Activated naive CD8-positive, alpha-beta T cell treated with anti-CD3 and anti-CD28 coated beads for 36 hours (primary cell): ENCODE measurements at regions not wholly inside any gene's neighbourhood (a gene's known extent, or its start where the extent isn't known, plus 50 kb on each side); places are given as distances from the start of the nearest gene placed in this dataset.
"Not testable (repeated sequence)": the region's sequence is repeated elsewhere in the genome, so short reads cannot be mapped to it uniquely, and the experiment has no call there.

Experiments used
- DNase-seq: peaks from one replicate; pipeline ENCODE4 v3.0.0; 2021
- H3K27ac Mint-ChIP-seq: one replicate; pipeline ENCODE4 v1.8.0; 2022; ENCODE audit warnings: mild to moderate bottlenecking, moderate library complexity, mixed read lengths
- H3K27me3 Mint-ChIP-seq: one replicate; pipeline ENCODE4 v1.8.0; 2022; ENCODE audit warnings: mild to moderate bottlenecking, mixed read lengths
- H3K36me3 Mint-ChIP-seq: one replicate; pipeline ENCODE4 v1.8.0; 2021; ENCODE audit warnings: mild to moderate bottlenecking, mixed read lengths
- H3K4me1 Mint-ChIP-seq: one replicate; pipeline ENCODE4 v1.8.0; 2021; ENCODE audit warnings: mixed read lengths
- H3K4me3 Mint-ChIP-seq: one replicate; pipeline ENCODE4 v1.8.0; 2022; ENCODE audit warnings: mild to moderate bottlenecking, moderate library complexity, mixed read lengths
- H3K9me3 Mint-ChIP-seq: one replicate; pipeline ENCODE4 v1.8.0; 2022; ENCODE audit warnings: mixed read lengths

DNA sequence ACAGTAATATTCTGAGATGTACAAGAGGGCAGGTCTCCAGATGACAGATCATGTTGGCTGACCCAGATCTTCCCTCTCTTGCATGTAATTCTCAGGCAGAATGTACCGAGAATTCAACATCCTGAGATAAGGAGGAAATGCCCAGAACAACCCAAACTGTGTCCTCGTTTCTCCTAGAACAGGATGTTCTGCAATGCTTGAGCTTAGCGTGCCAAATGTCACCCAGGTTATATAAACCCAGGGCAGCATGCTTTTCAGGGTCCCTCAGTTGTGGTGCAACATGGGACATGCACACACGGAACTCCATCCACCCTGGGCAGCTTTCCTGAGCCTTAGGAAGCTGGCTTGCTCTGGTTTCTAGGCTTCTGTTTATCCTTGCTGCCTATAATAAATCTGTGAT, 102.1 kb upstream of the CMC1 start:
- no peak for DNase-seq
- no peaks in the 10 kb centered on the region for H3K36me3 Mint-ChIP-seq
- no peaks in the 10 kb centered on the region for H3K27me3 Mint-ChIP-seq
- no peaks in the 10 kb centered on the region for H3K9me3 Mint-ChIP-seq
- H3K27ac Mint-ChIP-seq, result no peak overlapping the region
- H3K4me1 Mint-ChIP-seq, result peaks cover 4% of the 10 kb centered on the region
- H3K4me3 Mint-ChIP-seq, result no peak overlapping the region

DNA sequence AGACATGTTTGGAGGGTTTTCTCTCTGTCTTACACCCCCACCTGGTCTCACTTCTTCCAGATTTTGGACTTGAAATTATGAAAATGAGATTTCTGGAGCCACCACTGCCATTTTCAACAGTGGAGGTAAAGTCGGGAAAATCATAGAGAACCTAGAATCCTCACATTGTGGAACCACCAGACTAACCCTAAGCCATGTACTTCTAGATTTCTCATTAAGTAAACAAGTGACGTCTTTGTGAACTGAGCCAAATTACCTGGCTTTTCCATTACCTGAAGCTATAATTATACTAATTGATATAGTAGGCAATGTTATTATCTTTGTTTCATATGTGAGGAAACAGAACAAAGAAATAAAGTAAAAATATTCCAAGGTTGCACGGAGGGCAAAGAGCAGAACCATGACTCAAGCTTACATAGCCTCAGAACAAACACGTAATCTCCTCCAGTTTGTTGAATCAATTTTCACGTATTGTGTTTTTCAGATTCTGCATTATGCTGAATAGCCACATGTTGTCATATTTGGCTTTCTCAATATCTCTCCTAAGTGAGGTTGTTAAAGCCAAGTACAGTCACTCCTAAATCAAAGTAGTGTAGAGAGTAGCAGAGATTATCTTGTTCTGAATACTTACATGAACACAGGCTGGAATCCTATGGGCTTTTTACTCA, 101.3 kb upstream of the CMC1 start:
- no peaks in the 10 kb centered on the region for H3K36me3 Mint-ChIP-seq
- H3K4me1 Mint-ChIP-seq, result peaks cover 4% of the 10 kb centered on the region
- H3K4me3 Mint-ChIP-seq, result no peak overlapping the region
- H3K27me3 Mint-ChIP-seq, result no peaks in the 10 kb centered on the region
- H3K9me3 Mint-ChIP-seq, result no peaks in the 10 kb centered on the region
- no peak for DNase-seq
- H3K27ac Mint-ChIP-seq, result no peak overlapping the region

DNA sequence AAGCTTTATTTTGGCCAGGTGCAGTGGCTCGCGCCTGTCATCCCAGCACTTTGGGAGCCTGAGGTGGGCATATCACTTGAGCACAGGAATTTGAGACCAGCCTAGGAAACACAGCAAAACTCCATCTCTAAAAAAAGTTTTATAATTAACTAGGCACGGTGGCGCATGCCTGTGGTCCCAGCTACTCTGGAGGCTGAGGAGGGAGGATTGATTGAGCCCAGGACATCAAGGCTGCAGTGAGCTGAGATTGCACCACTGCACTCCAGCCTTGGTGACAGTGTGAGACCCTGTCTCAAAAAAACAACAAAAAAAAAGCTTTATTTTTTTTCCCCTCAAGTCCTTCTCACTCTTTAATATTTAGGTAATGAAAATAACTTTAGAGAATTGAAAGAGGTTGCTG, 100.8 kb upstream of the CMC1 start:
- no peak overlapping the region for H3K27ac Mint-ChIP-seq
- no peak overlapping the region for H3K4me3 Mint-ChIP-seq

DNA sequence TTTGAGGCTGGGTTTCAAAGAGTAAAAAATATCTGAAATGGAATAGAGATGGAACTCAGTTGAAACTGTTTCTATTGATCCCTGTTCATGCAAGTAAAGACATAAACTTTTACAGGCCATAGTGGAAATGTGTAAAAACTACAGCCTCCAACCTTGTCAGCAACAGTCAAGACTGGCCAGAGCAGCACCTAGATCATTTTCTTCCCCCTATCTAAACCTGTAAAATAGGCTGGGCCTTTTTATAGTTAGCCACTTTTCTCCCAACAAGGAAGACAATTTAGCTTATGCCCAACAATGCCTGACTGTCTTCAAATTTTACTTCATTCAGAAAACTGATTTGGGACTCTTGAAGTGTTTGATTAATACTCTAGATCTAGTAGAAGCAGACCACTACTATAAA, 91.5 kb upstream of the CMC1 start:
- H3K36me3 Mint-ChIP-seq, result no peaks in the 10 kb centered on the region
- no peaks in the 10 kb centered on the region for H3K27me3 Mint-ChIP-seq
- no peak overlapping the region for H3K4me3 Mint-ChIP-seq
- H3K4me1 Mint-ChIP-seq, result peaks cover 4% of the 10 kb centered on the region
- no peak for DNase-seq
- peaks cover 2% of the 10 kb centered on the region for H3K9me3 Mint-ChIP-seq
- no peak overlapping the region for H3K27ac Mint-ChIP-seq

More for the DNA sequence above, 100.8 kb upstream of the CMC1 start:
- no peak for DNase-seq
- H3K36me3 Mint-ChIP-seq, result no peaks in the 10 kb centered on the region
- peaks cover 4% of the 10 kb centered on the region for H3K4me1 Mint-ChIP-seq
- no peaks in the 10 kb centered on the region for H3K27me3 Mint-ChIP-seq
- H3K9me3 Mint-ChIP-seq, result no peaks in the 10 kb centered on the region

DNA sequence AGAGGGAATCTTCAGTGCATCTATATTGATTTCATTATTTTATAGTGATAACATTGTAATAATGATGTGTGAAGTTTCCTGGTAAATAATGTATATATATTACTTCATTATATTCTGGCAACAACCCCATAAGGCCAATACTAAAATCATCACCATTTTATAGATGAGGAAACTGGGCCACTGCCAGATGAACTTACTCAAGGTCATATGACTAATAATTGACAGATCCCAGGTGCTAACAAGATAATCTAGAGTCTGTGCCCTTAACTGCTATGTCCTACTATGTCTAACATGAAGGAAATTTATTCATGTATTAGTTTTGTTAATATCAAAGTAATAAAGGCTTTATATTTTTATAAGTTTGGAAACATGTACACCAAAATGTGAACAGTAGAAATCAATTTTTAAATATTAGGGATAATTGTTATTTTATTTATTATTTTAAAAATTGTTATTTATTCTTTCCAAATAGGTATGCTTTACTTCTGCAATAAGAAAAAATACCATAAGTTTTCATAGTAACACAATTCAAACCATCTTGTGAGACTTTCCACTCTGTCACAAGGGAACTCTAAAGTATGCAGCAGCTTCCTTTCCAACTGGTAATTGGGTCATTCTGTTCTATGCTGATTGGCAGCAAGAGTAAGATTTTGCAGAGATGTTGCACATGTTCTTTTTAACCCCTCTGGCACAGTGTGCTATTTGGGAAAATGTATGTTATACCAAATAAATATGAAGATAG, 90.8 kb upstream of the CMC1 start:
- no peaks in the 10 kb centered on the region for H3K27me3 Mint-ChIP-seq
- no peak for DNase-seq
- H3K27ac Mint-ChIP-seq, result no peak overlapping the region
- peaks cover 4% of the 10 kb centered on the region for H3K4me1 Mint-ChIP-seq
- H3K9me3 Mint-ChIP-seq, result peaks cover 4% of the 10 kb centered on the region
- no peaks in the 10 kb centered on the region for H3K36me3 Mint-ChIP-seq
- no peak overlapping the region for H3K4me3 Mint-ChIP-seq

DNA sequence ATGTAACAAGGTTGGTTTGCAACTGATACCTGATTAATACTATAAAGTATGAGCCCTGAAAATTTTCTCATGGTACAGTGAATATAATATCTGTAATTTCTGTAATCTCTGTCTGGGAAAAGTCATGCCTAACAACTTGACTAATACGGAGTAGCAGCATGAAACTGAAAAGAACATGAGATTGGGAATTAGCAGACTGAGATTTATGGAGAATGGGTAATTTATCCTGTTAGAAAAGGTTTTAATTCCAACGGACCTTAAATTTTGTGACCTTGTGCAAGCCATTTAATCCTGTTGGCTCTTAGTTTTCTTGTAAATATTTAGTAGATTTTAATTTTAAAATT, 90.2 kb upstream of the CMC1 start:
- H3K9me3 Mint-ChIP-seq, result peaks cover 4% of the 10 kb centered on the region
- H3K4me1 Mint-ChIP-seq, result peaks cover 4% of the 10 kb centered on the region
- H3K27me3 Mint-ChIP-seq, result no peaks in the 10 kb centered on the region
- no peak overlapping the region for H3K27ac Mint-ChIP-seq
- DNase-seq, result no peak
- no peaks in the 10 kb centered on the region for H3K36me3 Mint-ChIP-seq
- H3K4me3 Mint-ChIP-seq, result no peak overlapping the region

DNA sequence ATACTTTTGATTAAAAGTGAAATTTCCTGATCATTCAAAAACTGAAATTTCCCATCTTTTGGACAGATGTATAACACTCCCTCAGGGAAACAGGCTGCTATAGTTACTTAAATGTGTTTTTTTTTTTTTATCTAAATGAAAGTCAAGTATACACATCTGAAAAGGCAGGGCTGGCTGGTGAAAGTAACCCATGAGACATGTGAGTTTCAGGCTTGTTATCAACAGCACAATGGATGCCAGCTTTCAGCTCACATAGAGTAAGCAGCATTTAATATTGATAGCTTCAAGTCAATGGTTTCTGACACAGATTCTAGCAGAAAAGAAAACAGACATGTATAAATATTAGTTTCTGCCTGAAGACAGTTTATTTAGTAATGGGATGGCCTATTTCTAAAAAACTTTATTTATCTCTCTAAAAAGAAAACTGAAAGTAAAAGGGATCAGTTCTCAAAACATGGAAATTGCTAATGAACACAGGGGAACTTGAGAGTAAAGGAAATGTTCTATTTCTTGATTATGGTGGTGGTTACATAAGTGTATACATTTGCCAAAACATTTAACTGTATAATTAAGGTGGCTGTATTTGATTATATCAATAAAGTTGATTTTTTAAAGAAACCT, 89.7 kb upstream of the CMC1 start:
- H3K4me1 Mint-ChIP-seq, result peaks cover 4% of the 10 kb centered on the region
- no peaks in the 10 kb centered on the region for H3K27me3 Mint-ChIP-seq
- no peak for DNase-seq
- H3K9me3 Mint-ChIP-seq, result peaks cover 4% of the 10 kb centered on the region
- no peak overlapping the region for H3K4me3 Mint-ChIP-seq
- H3K27ac Mint-ChIP-seq, result no peak overlapping the region
- no peaks in the 10 kb centered on the region for H3K36me3 Mint-ChIP-seq

DNA sequence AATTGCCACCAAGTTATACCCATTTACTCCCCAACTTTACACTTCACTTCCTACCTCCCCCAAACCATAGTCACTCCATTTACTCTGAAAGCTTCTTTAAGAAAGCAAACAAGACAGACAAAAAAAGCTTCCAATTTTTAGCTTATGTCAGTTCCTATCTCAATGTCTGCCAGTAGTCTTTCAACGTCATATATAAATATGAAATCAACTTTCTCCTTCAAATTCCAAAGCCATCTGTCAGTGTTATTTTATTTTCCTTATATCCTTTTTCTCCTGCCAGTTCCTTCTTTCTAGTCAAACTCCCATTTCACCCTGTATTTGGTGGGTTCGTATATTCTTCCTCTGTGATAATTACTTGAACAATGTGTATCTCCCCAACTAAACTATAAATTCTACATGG, 85.8 kb upstream of the CMC1 start:
- H3K4me3 Mint-ChIP-seq, result no peak overlapping the region
- peaks cover 4% of the 10 kb centered on the region for H3K4me1 Mint-ChIP-seq
- DNase-seq, result no peak
- peaks cover 1% of the 10 kb centered on the region for H3K36me3 Mint-ChIP-seq
- H3K9me3 Mint-ChIP-seq, result peaks cover 20% of the 10 kb centered on the region
- no peak overlapping the region for H3K27ac Mint-ChIP-seq
- H3K27me3 Mint-ChIP-seq, result no peaks in the 10 kb centered on the region

DNA sequence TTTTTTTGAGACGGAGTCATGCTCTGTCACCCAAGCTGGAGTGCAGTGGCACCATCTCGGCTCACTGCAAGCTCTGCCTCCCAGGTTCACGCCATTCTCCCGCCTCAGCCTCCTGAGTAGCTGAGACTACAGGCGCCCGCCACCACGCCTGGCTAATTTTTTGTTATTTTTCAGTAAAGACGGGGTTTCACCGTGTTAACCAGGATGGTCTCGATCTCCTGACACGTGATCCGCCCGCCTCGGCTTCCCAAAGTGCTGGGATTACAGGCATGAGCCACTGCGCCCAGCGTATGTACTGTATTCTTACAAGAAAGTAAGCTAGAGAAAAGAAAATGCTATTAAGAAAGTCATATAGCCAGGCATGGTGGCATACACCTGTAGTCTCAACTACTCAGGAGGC, 84.8 kb upstream of the CMC1 start:
- DNase-seq, H3K4me3 Mint-ChIP-seq, H3K36me3 Mint-ChIP-seq: not testable (repeated sequence)

DNA sequence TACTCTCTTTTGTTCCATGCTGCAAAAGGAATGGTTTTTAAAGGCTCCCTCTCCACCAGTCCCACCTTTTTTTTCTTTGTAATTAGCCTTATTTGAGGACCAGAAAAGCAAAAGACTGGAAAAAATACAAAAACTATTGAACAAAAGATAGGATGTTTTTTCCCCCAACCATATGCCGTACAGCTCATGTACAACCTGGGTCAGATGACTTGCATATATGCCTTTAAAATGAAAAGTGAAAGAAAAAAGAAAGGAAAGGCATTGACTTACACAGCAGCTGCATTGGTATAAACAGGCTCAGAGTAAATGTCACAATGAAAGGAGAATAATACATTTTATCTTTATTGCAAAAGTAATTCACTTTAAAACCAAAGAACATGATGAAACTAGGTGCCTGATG, 69.5 kb upstream of the CMC1 start:
- Mint-ChIP-seq H3K9me3 (peaks cover 7% of the 10 kb centered on the region), H3K27ac (peak overlapping the region; percentile 90), H3K4me3 (peak overlapping the region; percentile 37), H3K27me3 (no peaks in the 10 kb centered on the region), H3K4me1 (peaks cover 13% of the 10 kb centered on the region), H3K36me3 (peaks cover 12% of the 10 kb centered on the region)
- DNase-seq, result no peak

More for the DNA sequence above, 84.8 kb upstream of the CMC1 start:
- not testable (repeated sequence) for H3K4me1 Mint-ChIP-seq, H3K27me3 Mint-ChIP-seq, H3K27ac Mint-ChIP-seq
- H3K9me3 Mint-ChIP-seq, result peaks cover 20% of the 10 kb centered on the region

DNA sequence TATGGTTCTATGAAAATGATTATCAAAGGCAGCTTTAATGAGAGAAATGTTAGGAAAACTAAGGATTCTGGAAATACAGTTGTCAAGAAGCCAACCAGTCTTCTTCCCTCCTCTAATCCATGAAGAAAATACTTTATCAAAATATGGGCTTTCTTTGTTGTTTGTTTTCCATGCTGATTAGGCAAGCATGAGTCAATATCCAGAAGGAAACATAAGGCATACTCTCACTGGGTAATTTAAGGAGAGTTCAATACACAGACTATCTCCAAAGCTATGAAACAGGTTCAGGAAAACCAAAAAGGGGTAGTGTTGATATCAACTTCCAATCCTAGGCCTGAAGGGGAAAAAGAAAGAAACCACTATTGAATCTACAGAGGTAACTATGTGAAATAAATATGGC, 68.7 kb upstream of the CMC1 start:
- Mint-ChIP-seq H3K27ac (no peak overlapping the region), H3K4me3 (no peak overlapping the region), H3K4me1 (peaks cover 13% of the 10 kb centered on the region), H3K36me3 (peaks cover 12% of the 10 kb centered on the region), H3K27me3 (no peaks in the 10 kb centered on the region), H3K9me3 (peaks cover 7% of the 10 kb centered on the region)
- DNase-seq, result no peak

DNA sequence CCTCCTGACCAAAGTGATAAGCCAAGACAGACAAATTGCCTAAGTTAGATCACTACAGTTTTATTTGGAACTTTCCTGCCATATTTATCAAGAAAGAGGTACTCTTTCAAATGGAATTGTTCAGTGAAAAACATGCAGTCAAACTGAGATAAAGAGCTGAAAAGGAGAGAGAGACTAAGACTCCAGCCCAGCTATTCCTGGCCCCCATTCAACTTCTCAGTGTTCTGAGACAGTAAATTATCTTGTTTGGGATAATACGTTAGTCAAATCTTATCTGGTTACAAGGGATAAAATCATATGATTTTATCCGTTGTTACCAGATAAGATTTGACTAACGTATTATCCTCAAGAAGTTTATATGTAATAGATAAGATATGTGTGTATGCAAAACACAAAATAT, 67.6 kb upstream of the CMC1 start:
- no peak overlapping the region for H3K27ac Mint-ChIP-seq
- DNase-seq, result no peak
- H3K36me3 Mint-ChIP-seq, result peaks cover 12% of the 10 kb centered on the region
- peaks cover 13% of the 10 kb centered on the region for H3K4me1 Mint-ChIP-seq
- no peaks in the 10 kb centered on the region for H3K27me3 Mint-ChIP-seq
- H3K9me3 Mint-ChIP-seq, result peaks cover 7% of the 10 kb centered on the region
- no peak overlapping the region for H3K4me3 Mint-ChIP-seq

DNA sequence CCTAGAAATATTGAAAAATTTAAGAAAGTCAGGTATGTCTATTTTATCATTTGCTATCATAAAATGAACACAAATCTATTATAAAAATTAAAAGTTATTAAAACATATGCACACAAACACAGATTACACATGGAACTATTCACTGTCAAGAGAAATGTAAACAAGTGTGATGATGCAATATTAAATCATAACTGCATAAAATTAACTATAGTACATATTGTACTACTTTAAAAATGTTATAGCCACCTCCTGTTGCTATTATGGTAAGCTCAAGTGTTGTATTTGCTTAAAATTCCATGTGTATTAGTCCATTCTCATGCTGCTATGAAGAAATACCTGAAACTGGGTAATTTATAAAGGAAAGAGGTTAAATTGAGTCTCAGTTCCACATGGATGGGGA, 54.7 kb upstream of the CMC1 start:
- H3K9me3 Mint-ChIP-seq, result peaks cover under 1% of the 10 kb centered on the region
- H3K27ac Mint-ChIP-seq, result no peak overlapping the region
- no peak overlapping the region for H3K4me3 Mint-ChIP-seq
- no peak for DNase-seq
- no peaks in the 10 kb centered on the region for H3K36me3 Mint-ChIP-seq
- no peaks in the 10 kb centered on the region for H3K27me3 Mint-ChIP-seq
- H3K4me1 Mint-ChIP-seq, result no peaks in the 10 kb centered on the region

DNA sequence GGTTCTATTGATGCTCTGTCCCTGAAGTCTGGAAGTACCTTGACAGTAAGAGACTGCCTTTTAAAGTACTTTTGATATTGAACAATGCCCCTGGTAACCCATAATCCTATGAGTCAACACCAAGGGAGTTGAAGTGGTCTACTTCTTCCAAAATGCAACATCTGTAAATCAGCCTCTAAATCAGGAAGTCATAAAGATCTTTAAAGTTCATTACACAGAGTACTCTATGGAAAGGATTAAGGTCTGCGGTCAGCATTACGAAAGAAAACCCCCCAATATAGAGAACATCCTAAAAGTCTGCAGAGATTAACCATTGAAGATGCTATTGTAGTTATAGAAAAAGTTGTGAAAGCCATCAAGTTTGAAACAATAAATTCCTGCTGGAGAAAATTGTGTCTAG, 52.7 kb upstream of the CMC1 start:
- no peaks in the 10 kb centered on the region for H3K4me1 Mint-ChIP-seq
- no peaks in the 10 kb centered on the region for H3K9me3 Mint-ChIP-seq
- no peak overlapping the region for H3K27ac Mint-ChIP-seq
- no peak overlapping the region for H3K4me3 Mint-ChIP-seq
- H3K36me3 Mint-ChIP-seq, result no peaks in the 10 kb centered on the region
- DNase-seq, result no peak
- H3K27me3 Mint-ChIP-seq, result no peaks in the 10 kb centered on the region

DNA sequence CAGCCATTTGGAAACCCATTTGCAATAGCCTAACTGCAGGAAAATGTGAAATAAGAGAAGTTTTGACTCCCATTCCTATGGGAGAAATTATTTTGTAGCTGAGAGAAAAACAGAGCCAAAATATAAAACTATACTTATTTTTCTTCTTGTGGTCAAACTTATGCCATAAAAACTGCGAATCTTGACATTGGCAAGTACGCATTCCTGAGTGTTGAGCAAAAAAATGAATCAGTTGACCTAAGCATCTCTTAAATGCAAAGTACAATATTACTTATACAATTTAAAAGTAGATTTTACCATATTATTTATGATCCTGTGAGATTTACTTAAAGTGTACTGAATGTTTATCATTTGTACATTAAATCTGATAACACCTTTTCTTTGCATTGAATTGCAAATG, 50.1 kb upstream of the CMC1 start:
- Mint-ChIP-seq H3K27me3 (no peaks in the 10 kb centered on the region), H3K36me3 (no peaks in the 10 kb centered on the region), H3K27ac (no peak overlapping the region), H3K4me3 (no peak overlapping the region), H3K4me1 (no peaks in the 10 kb centered on the region), H3K9me3 (no peaks in the 10 kb centered on the region)
- DNase-seq, result no peak
